GM12878 (cell line): ENCODE measurements at regions not wholly inside any gene's neighbourhood (a gene's known extent, or its start where the extent isn't known, plus 50 kb on each side); places are given as distances from the start of the nearest gene placed in this dataset.

Source experiments
- IKZF1 ChIP-seq: fragments of 450-650 bp; conservative IDR thresholded peaks from 2 replicates; pipeline ENCODE4 v1.6.1; 2017; ENCODE audit warnings: antibody characterized with exemption, mild to moderate bottlenecking
- POLR2A ChIP-seq: IDR thresholded peaks from 2 replicates; pipeline ENCODE4 v1.6.1; 2011; ENCODE audit warnings: low read depth, mild to moderate bottlenecking, low read length

GRCh38 chr6:167589615-167589940, 237.1 kb upstream of the AFDN start:
- no peak for TF ChIP-seq POLR2A
- no peak for TF ChIP-seq IKZF1
